Neutrophil (primary cell): ENCODE measurements at regions not wholly inside any gene's neighbourhood (a gene's known extent, or its start where the extent isn't known, plus 50 kb on each side); places are given as distances from the start of the nearest gene placed in this dataset.

Experiments used
- H3K27ac ChIP-seq: fragments of 200-600 bp; sonication (generic); 2 replicates; pipeline ENCODE4 v1.5.1; 2016; ENCODE audit warnings: mild to moderate bottlenecking, moderate library complexity
- H3K27me3 ChIP-seq: fragments of 200-600 bp; sonication (generic); 2 replicates; pipeline ENCODE4 v1.6.0; 2016; ENCODE audit warnings: mild to moderate bottlenecking
- H3K36me3 ChIP-seq: fragments of 200-600 bp; sonication (generic); 2 replicates; pipeline ENCODE4 v1.5.1; 2017
- H3K4me1 ChIP-seq, 2 experiments: fragments of 200-600 bp in 1 of 2; sonication (generic) in 1 of 2; 1 replicate in 1 of 2; 2 replicates in 1 of 2; pipeline versions ENCODE4 v1.5.1 to v1.6.1; 2013 to 2016; ENCODE audit warnings: low read depth in 1 of 2, low read length in 1 of 2, mild to moderate bottlenecking in 1 of 2, moderate library complexity in 1 of 2; ENCODE audit not compliant: control insufficient read depth in 1 of 2, insufficient read depth in 1 of 2
- H3K4me3 ChIP-seq, 2 experiments: fragments of 200-600 bp in 1 of 2; sonication (generic) in 1 of 2; 1 replicate in 1 of 2; 2 replicates in 1 of 2; pipeline ENCODE4 v1.5.1; 2013 to 2016; ENCODE audit warnings: low read depth in 1 of 2, low read length in 1 of 2, mild to moderate bottlenecking in 1 of 2, moderate library complexity in 1 of 2
- H3K9me3 ChIP-seq: fragments of 200-600 bp; sonication (generic); 2 replicates; pipeline ENCODE4 v1.5.1; 2016
- TF ChIP-seq, protein P1 (sequence below): fragments of 200-600 bp; sonication (generic); IDR thresholded peaks from 2 replicates; pipeline ENCODE4 v1.5.1; 2016; ENCODE audit warnings: antibody characterized with exemption

DNA sequence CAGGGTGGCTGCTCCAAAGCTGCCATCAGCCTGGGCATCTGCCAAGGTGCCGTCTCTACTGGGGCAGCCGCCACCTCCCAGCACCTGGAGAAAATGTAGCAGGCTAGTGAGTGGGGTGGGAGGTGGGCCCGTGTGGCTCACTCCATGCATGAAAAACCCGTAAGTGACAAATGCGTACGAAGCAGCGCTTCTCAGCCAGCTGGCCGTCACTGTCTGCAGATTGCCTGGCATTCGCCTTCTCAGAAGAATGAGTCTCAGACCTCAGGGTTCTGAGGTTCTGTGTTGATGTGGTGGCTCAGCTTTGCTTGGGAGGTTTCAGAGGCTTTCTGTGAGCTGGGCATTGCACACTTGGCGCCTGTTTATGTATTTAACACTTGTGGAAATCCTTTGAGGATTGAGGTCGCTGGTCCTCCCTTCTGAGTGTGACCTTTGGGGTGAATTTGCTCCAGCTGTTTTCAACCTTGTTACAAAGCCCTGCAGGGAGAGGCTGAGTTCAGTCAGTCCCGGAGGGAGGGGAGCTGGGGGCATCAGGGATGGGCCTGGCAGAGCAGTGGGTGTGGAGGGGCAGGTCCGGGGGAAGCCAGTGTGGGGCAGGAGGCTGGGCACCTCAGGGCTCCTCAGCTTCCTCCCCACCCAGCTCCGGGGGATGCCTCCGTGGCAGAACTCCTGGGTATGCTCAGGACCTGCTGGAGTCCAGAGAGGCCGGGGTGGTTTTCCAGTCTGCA is 977.0 kb downstream of the TBC1D22A start:
- Histone ChIP-seq H3K36me3 (no peaks in the 10 kb centered on the region), H3K4me3 (no peak overlapping the region), H3K9me3 (no peaks in the 10 kb centered on the region), H3K27me3 (no peaks in the 10 kb centered on the region), H3K4me1 (no peaks in the 10 kb centered on the region), H3K27ac (no peak overlapping the region)
- TF ChIP-seq, protein P1, sequence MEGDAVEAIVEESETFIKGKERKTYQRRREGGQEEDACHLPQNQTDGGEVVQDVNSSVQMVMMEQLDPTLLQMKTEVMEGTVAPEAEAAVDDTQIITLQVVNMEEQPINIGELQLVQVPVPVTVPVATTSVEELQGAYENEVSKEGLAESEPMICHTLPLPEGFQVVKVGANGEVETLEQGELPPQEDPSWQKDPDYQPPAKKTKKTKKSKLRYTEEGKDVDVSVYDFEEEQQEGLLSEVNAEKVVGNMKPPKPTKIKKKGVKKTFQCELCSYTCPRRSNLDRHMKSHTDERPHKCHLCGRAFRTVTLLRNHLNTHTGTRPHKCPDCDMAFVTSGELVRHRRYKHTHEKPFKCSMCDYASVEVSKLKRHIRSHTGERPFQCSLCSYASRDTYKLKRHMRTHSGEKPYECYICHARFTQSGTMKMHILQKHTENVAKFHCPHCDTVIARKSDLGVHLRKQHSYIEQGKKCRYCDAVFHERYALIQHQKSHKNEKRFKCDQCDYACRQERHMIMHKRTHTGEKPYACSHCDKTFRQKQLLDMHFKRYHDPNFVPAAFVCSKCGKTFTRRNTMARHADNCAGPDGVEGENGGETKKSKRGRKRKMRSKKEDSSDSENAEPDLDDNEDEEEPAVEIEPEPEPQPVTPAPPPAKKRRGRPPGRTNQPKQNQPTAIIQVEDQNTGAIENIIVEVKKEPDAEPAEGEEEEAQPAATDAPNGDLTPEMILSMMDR: no peak

DNA sequence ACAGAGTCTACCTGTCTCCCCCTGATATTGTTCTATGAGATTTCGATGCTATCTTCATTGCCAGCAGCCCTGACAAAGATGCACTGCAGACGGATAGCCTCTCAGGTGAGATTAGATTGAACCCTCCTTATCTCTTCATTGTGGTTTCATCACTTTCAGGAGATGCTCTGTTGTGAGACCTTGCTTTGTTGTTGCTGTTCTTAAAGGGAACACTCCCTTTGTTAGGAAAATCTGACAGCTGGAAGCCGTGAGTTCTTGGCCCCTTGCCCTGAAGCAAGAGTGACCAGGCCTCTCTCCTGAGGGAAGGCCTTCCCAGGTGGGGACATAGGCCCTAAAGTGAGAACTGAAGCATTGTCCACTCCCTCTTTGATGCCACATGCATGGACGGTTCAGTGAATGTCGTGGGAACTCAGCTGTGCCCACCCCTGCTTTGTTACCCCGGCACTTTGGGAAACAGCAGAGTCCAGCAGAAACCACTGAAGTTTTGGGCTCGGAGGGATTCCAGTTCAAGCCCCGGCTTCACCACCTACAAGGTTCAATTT is 976.1 kb downstream of the TBC1D22A start:
- Histone ChIP-seq H3K9me3 (no peaks in the 10 kb centered on the region), H3K36me3 (no peaks in the 10 kb centered on the region), H3K4me1 (no peaks in the 10 kb centered on the region), H3K4me3 (no peak overlapping the region), H3K27ac (no peak overlapping the region), H3K27me3 (no peaks in the 10 kb centered on the region)
- TF ChIP-seq, protein P1: no peak

DNA sequence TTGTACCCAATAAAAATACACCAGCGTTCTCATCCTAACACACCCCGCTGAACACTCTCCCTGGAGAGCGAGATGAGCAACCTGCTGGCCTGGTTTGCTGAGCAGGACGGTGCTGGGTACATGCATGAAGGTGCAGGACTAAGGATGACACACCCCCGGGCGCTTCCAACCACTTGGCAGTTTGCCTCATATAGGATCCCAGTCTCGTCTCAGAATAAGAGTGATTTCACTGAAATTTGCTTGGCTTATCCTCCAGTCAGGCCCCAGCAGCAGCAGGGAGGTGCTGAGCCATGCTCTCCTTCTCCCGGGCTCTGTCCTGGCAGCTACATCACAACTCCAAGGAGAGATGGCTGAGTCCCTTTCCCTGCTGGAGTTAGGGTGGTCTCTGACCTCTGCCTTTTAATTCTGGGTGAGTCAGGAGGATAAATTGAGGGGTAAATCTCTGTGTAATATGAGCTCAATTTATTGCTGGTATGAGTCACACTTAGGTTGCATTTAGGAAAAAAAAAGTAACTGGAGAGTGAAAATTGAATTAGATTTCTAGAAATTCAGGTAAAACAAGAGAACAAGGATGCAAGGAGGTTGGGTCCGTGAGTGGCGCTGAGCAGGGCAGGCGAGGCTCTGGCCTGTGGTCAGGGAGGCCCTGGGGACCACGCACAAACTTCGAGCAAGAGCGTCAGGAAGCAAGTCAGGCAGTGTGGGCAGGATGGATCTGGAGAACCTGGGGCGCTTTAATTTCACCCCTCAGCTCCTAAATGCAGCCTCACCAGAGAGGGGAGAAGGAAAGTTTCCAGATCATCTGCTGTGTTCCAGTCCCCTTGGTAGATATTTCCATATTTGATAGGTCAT is 974.0 kb downstream of the TBC1D22A start:
- TF ChIP-seq, protein P1: no peak
- Histone ChIP-seq H3K4me1 (no peaks in the 10 kb centered on the region), H3K27me3 (no peaks in the 10 kb centered on the region), H3K27ac (no peak overlapping the region), H3K9me3 (no peaks in the 10 kb centered on the region), H3K36me3 (no peaks in the 10 kb centered on the region), H3K4me3 (no peak overlapping the region)

DNA sequence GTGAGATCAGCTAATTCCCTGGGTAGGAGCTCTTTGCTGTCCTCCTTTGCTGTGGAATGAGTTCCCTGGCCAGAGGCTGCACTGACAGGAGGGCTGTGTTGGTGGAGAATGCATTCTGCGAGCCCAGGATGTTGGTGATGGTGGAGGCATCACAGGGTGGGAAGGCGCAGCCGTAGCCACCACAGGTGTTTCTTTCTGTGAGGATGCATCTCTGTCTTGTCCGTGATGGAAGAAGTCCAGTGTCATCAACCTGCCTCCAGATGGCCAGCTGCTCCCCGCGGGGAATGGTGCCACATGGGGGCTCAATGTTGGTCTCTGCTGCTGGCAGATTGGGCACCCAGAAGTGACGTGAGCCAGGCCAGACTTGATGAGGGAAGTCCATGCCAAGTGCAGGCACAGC is 972.1 kb downstream of the TBC1D22A start:
- TF ChIP-seq, protein P1: no peak
- Histone ChIP-seq H3K9me3 (no peaks in the 10 kb centered on the region), H3K4me3 (no peak overlapping the region), H3K27me3 (no peaks in the 10 kb centered on the region), H3K4me1 (no peaks in the 10 kb centered on the region), H3K27ac (no peak overlapping the region), H3K36me3 (no peaks in the 10 kb centered on the region)

DNA sequence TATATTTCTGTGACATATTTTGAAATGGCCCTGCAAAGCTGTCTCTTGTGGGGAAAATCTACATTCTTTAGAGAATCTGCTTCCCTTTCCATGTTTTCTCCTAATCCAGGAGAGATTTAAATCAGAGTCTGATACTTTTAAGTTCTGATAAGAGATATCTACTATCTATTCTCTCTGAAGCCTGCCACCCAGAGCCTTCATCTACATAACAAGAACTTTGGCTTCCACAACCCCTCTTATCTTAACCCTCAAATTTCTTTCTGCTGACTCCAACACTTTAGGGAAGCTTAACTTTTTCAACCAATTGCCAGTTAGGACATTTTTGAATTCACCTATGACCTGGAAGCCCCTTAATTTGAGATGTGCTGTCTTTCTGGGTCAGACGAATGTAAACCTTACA is 965.2 kb downstream of the TBC1D22A start:
- no peaks in the 10 kb centered on the region for H3K36me3 ChIP-seq
- no peak overlapping the region for H3K4me3 ChIP-seq
- H3K27ac ChIP-seq: no peak overlapping the region
- H3K4me1 ChIP-seq: no peaks in the 10 kb centered on the region
- no peaks in the 10 kb centered on the region for H3K9me3 ChIP-seq
- no peaks in the 10 kb centered on the region for H3K27me3 ChIP-seq
- TF ChIP-seq, protein P1: no peak
